ENCODE measurements at regions not wholly inside any gene's neighbourhood (a gene's known extent, or its start where the extent isn't known, plus 50 kb on each side); places are given as distances from the start of the nearest gene placed in this dataset.

- TF ChIP-seq GABPB1 (CRISPR knock-in tag; IDR thresholded peaks at IDR 0.05), result no peak
- peak; percentile 15; the same call in 1 of the 2 replicates for TF ChIP-seq CEBPB (IDR thresholded peaks at IDR 0.05; ENCODE audit: borderline replicate concordance, low read depth, low read length)
- peak; percentile 44; the same call in 1 of the 2 replicates for TF ChIP-seq CEBPG (CRISPR knock-in tag; IDR thresholded peaks at IDR 0.05)
- TF ChIP-seq HNF4A (CRISPR knock-in tag; IDR thresholded peaks at IDR 0.05), result 0 out of 2 replicates have a peak, but pooled peaks have one; percentile 14
- TF ChIP-seq HNF1B (CRISPR knock-in tag; IDR thresholded peaks at IDR 0.05), result 0 out of 2 replicates have a peak, but pooled peaks have one; percentile 48
- no peak for TF ChIP-seq HNRNPH1 (optimal IDR thresholded peaks at IDR 0.05; ENCODE audit: low read depth, low read length)
- TF ChIP-seq KAT8 (CRISPR knock-in tag; IDR thresholded peaks at IDR 0.05), result no peak
- peak; percentile 69 for TF ChIP-seq NFYB (CRISPR knock-in tag; IDR thresholded peaks at IDR 0.05)
- TF ChIP-seq TEAD3 (CRISPR knock-in tag; optimal IDR thresholded peaks at IDR 0.05; ENCODE audit: borderline replicate concordance), result no peak
- no peak for TF ChIP-seq AHR (CRISPR knock-in tag; IDR thresholded peaks at IDR 0.05)
- TF ChIP-seq ELF3 (CRISPR knock-in tag; IDR thresholded peaks at IDR 0.05), result peak; percentile 47
- no peak for TF ChIP-seq NFKBIZ (CRISPR knock-in tag; IDR thresholded peaks at IDR 0.05)
- no peak for TF ChIP-seq ZNF781 (CRISPR knock-in tag; IDR thresholded peaks at IDR 0.05; ENCODE audit: borderline replicate concordance, not compliant biosample characterization)
- TF ChIP-seq ZNF720 (CRISPR knock-in tag; IDR thresholded peaks at IDR 0.05), result no peak
- no peak for TF ChIP-seq ZNF788 (CRISPR knock-in tag; IDR thresholded peaks at IDR 0.05; ENCODE audit: borderline replicate concordance)
Observed at GRCh38 chr15:45842151-45842550, 207.3 kb downstream of the SQOR start (continued).

GRCh38 chr15:45847645-45848044, 212.8 kb downstream of the SQOR start:
- FAIRE-seq, result no peak
- TF ChIP-seq ZBTB26 (CRISPR knock-in tag; IDR thresholded peaks at IDR 0.05; ENCODE audit: borderline replicate concordance), result no peak
- no peak for TF ChIP-seq ZNF501 (CRISPR knock-in tag; IDR thresholded peaks at IDR 0.05)
- TF ChIP-seq ZNF781 (CRISPR knock-in tag; IDR thresholded peaks at IDR 0.05; ENCODE audit: borderline replicate concordance, not compliant biosample characterization), result no peak
- no peak for TF ChIP-seq ZNF256 (CRISPR knock-in tag; conservative IDR thresholded peaks at IDR 0.05)
- TF ChIP-seq TBP (CRISPR knock-in tag; IDR thresholded peaks at IDR 0.05), result no peak
- TF ChIP-seq, protein P1, sequence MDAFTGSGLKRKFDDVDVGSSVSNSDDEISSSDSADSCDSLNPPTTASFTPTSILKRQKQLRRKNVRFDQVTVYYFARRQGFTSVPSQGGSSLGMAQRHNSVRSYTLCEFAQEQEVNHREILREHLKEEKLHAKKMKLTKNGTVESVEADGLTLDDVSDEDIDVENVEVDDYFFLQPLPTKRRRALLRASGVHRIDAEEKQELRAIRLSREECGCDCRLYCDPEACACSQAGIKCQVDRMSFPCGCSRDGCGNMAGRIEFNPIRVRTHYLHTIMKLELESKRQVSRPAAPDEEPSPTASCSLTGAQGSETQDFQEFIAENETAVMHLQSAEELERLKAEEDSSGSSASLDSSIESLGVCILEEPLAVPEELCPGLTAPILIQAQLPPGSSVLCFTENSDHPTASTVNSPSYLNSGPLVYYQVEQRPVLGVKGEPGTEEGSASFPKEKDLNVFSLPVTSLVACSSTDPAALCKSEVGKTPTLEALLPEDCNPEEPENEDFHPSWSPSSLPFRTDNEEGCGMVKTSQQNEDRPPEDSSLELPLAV (CRISPR knock-in tag; conservative IDR thresholded peaks at IDR 0.05; ENCODE audit: low read depth), result no peak
- TF ChIP-seq TIGD3 (CRISPR knock-in tag; IDR thresholded peaks at IDR 0.05; ENCODE audit: borderline replicate concordance), result no peak
- TF ChIP-seq HNRNPH1 (optimal IDR thresholded peaks at IDR 0.05; ENCODE audit: low read depth, low read length), result no peak

More at GRCh38 chr15:45847645-45848044, 212.8 kb downstream of the SQOR start:
- intact Hi-C loops (cut with micrococcal nuclease; ENCODE audit: unreplicated experiment), result loop anchor here (1.0 kb wide), 1 partner anchor 24 kb away; no protein-coding TSS in a partner anchor
- Histone ChIP-seq H4K20me1 (ENCODE audit: insufficient read depth, low read length) (no peaks in the 10 kb centered on the region), H2AFZ (ENCODE audit: low read length) (no peak overlapping the region), H3K9ac (ENCODE audit: insufficient read depth, low read depth, low read length) (no peak overlapping the region), H3K4me1 (ENCODE audit: insufficient read depth, low read length) (no peaks in the 10 kb centered on the region), H3K27ac (ENCODE audit: extremely low read length, insufficient read depth, low read length) (no peak overlapping the region), H3K9me3 (ENCODE audit: low read length) (peaks cover 6% of the 10 kb centered on the region), H3K4me2 (ENCODE audit: low read depth, low read length) (no peak overlapping the region), H3K79me2 (ENCODE audit: insufficient read depth, low read length) (no peaks in the 10 kb centered on the region), H3K36me3 (replicated peaks in 1 of 2; ENCODE audit: control insufficient read depth in 1 of 2, insufficient read depth in 2 of 2, low read length in 2 of 2) (no peaks in the 10 kb centered on the region), H3K27me3 (ENCODE audit: control insufficient read depth in 1 of 2, insufficient read depth in 2 of 2, low read length in 2 of 2) (no peaks in the 10 kb centered on the region), H3K4me3 (replicated peaks in 1 of 3; ENCODE audit: insufficient read depth in 1 of 3, low read depth in 2 of 3, low read length in 3 of 3) (no peak overlapping the region)
- WGBS (ENCODE audit: low lambda C conversion rate), result 18% methylated on average over 4 of the region's 4 CpGs
- no TSS peak for BruUV-seq (replicated peaks)
- ChIA-PET POLR2A (no interaction called here), CTCF (ENCODE audit: low intra/inter-chr PET ratio, low total read pairs) (no interaction called here)
- in situ Hi-C loops (cut with HindIII; ENCODE audit: extremely low pct_ligation_motif_present, low pct_unique_long_range_greater_than_20kb), result no loop called here
- ATAC-seq (no peak), DNase-seq (ENCODE audit: low spot score) (no peak)
